Stomach (tissue), 8 donors: ENCODE measurements at regions not wholly inside any gene's neighbourhood (a gene's known extent, or its start where the extent isn't known, plus 50 kb on each side); places are given as distances from the start of the nearest gene placed in this dataset.

Source experiments
- DNase-seq, 2 donors: peaks; one replicate each; pipeline versions ENCODE4 v3.0.0 to v3.0.0-alpha.2; 2013 to 2019
- H3K27ac ChIP-seq, 5 donors: fragments of 200-600 bp in 4 of 5; sonication (generic) in 4 of 5; one replicate each; pipeline ENCODE4 v1.5.1; 2013 to 2019; ENCODE audit warnings: mild to moderate bottlenecking in 1 of 5, moderate library complexity in 1 of 5
- H3K27me3 ChIP-seq, 3 donors: fragments of 200-600 bp; sonication (generic); one replicate each; pipeline ENCODE4 v1.5.1; 2017 to 2019; ENCODE audit warnings: mixed run types in 1 of 3
- H3K36me3 ChIP-seq, 4 donors: fragments of 200-600 bp; sonication (generic); 1 replicate in 3 of 4; 2 replicates in 1 of 4; pipeline ENCODE4 v1.5.1; 2016 to 2019
- H3K4me1 ChIP-seq, 4 donors: fragments of 200-600 bp; sonication (generic); one replicate each; pipeline ENCODE4 v1.5.1; 2016 to 2019
- H3K4me3 ChIP-seq, 4 donors: fragments of 200-600 bp; sonication (generic) in 3 of 4; one replicate each; pipeline ENCODE4 v1.5.1; 2016 to 2019; ENCODE audit warnings: mild to moderate bottlenecking in 1 of 4
- H3K9me3 ChIP-seq, 4 donors: fragments of 200-600 bp; sonication (generic); one replicate each; pipeline ENCODE4 v1.5.1; 2016 to 2019
- EP300 ChIP-seq: sonication (generic); formaldehyde crosslinking; IDR thresholded peaks from one replicate; pipeline ENCODE4 v1.6.1; 2017; ENCODE audit warnings: antibody characterized with exemption
- POLR2A ChIP-seq, 4 donors: fragments of 450-650 bp; IDR thresholded peaks; one replicate each; pipeline ENCODE4 v1.6.1; 2016; ENCODE audit warnings: antibody characterized with exemption in 4 of 4, control low read depth in 2 of 4, mild to moderate bottlenecking in 1 of 4, moderate library complexity in 1 of 4
- POLR2AphosphoS5 ChIP-seq, 3 donors: sonication (generic); formaldehyde crosslinking; IDR thresholded peaks; one replicate each; pipeline ENCODE4 v1.6.1; 2016; ENCODE audit warnings: antibody characterized with exemption in 3 of 3
- WGBS, 5 donors: extraction: QIAGEN DNeasy Blood & Tissue Kit in 3 of 5; methylation state at CpG; one replicate each; pipeline versions ENCODE4 v1.1.5 to v1.1.7; 2013 to 2018; 5-methylcytosine and 5-hydroxymethylcytosine counted together
- intact Hi-C: fragments of 100-400 bp; cut with DNase I; formaldehyde crosslinking; loops from one replicate; pipeline ENCODE4 v1.15.1; 2023; ENCODE audit warnings: low total_unique reads
- TF ChIP-seq, protein P1 (sequence below), 7 experiments: fragments of 450-650 bp in 4 of 7; fragments of 200-600 bp in 3 of 7; sonication (generic) in 3 of 7; IDR thresholded peaks; one replicate each; pipeline ENCODE4 v1.5.1; 2016 to 2019; ENCODE audit warnings: antibody characterized with exemption in 7 of 7, control low read depth in 2 of 7, mild to moderate bottlenecking in 1 of 7
- donor health status: healthy with polysubstance abuse.
- donor health status: Bipolar disorder and iron deficiency.
- donor health status: healthy.

DNA sequence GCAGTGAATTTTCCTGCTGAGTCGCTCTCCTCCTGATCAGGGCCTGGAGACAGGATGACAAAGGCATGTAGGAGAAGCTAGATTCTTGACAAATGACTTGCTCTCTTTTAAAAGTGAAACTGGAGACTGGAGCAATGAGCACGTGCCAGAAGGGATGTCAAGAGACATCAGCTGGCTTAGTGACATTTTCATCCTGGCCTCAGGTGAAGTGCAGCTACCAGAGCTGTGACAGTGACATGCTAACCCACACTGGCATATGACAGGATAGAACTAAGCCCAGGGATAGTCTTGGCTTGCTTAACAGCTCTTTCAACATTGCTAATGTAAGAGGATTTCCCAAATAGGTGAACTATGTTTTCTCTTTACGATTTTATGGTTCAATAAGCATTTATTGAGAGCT is 757.5 kb upstream of the DDX18 start:
- Histone ChIP-seq H3K4me3 (no peak overlapping the region), H3K4me1 (no peaks in the 10 kb centered on the region), H3K9me3 (peaks cover 0 to 24% (median 0%) of the 10 kb centered on the region in 4 donors), H3K36me3 (no peaks in the 10 kb centered on the region), H3K27me3 (no peaks in the 10 kb centered on the region), H3K27ac (no peak overlapping the region)
- TF ChIP-seq, protein P1, sequence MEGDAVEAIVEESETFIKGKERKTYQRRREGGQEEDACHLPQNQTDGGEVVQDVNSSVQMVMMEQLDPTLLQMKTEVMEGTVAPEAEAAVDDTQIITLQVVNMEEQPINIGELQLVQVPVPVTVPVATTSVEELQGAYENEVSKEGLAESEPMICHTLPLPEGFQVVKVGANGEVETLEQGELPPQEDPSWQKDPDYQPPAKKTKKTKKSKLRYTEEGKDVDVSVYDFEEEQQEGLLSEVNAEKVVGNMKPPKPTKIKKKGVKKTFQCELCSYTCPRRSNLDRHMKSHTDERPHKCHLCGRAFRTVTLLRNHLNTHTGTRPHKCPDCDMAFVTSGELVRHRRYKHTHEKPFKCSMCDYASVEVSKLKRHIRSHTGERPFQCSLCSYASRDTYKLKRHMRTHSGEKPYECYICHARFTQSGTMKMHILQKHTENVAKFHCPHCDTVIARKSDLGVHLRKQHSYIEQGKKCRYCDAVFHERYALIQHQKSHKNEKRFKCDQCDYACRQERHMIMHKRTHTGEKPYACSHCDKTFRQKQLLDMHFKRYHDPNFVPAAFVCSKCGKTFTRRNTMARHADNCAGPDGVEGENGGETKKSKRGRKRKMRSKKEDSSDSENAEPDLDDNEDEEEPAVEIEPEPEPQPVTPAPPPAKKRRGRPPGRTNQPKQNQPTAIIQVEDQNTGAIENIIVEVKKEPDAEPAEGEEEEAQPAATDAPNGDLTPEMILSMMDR (IDR thresholded peaks at IDR 0.05) = no peak
- TF ChIP-seq POLR2AphosphoS5 (IDR thresholded peaks at IDR 0.05) = no peak
- no peak for TF ChIP-seq EP300
- TF ChIP-seq POLR2A (IDR thresholded peaks at IDR 0.05) = no peak
- intact Hi-C loops = no loop called here
- WGBS, 5 donors = 60 to 74% (median 65%) methylated on average over 3 of the region's 3 CpGs
- no peak for DNase-seq

DNA sequence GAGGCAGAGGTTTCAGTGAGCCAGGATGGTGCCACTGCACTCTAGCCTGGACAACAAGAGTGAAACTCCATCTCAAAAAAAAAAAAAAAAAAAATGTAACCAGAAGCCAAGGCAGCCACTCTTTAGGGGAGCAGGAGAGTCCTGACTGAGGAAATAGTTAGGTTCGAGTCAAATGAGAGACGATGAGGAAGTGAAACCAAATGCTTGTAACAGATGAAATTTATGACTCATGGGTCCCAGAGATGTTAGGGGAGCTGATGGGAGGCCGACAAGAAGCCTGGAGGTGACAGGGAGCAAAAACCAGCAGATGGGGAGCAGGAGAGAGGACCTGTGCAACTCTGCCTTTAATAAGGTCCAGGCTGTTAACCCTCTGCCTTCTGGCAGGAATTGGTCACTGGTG is 756.1 kb upstream of the DDX18 start:
- no peak for DNase-seq
- H3K9me3 ChIP-seq = peaks cover 0 to 24% (median 0%) of the 10 kb centered on the region in 4 donors
- no peak overlapping the region for H3K27ac ChIP-seq
- H3K27me3 ChIP-seq = no peaks in the 10 kb centered on the region
- no peak for TF ChIP-seq EP300
- TF ChIP-seq, protein P1 (IDR thresholded peaks at IDR 0.05) = no peak
- no peak for TF ChIP-seq POLR2AphosphoS5 (IDR thresholded peaks at IDR 0.05)
- no peak for TF ChIP-seq POLR2A (IDR thresholded peaks at IDR 0.05)
- H3K4me1 ChIP-seq = no peaks in the 10 kb centered on the region
- intact Hi-C loops = no loop called here
- 51 to 72% (median 69%) methylated on average over 3 of the region's 3 CpGs for WGBS, 5 donors
- no peaks in the 10 kb centered on the region for H3K36me3 ChIP-seq
- H3K4me3 ChIP-seq = no peak overlapping the region

DNA sequence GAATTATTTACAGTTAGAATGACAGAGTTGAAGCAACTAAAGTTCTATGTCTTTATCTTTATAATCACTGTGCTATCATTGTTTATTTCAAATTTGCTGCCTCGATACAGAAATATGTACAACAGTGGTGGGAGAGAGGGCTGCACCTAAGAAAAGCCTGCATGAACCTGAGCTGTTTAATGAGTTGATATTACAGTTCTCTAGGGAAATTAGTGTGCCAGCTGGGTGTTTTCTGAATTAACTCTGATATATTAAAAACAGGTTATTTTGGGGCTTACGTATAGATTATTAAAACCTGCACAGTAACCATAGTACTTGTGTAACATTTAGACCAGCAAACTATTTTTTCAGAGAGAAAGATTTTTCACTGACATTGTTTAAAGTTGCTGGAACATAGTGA is 750.5 kb upstream of the DDX18 start:
- intact Hi-C loops = no loop called here
- Histone ChIP-seq H3K9me3 (no peaks in the 10 kb centered on the region), H3K27ac (no peak overlapping the region), H3K4me1 (no peaks in the 10 kb centered on the region), H3K4me3 (no peak overlapping the region), H3K27me3 (no peaks in the 10 kb centered on the region), H3K36me3 (no peaks in the 10 kb centered on the region)
- no peak for DNase-seq
- 28 to 61% (median 56%) methylated on average over 2 of the region's 2 CpGs for WGBS, 5 donors
- TF ChIP-seq POLR2A (IDR thresholded peaks at IDR 0.05) (no peak), EP300 (no peak), POLR2AphosphoS5 (IDR thresholded peaks at IDR 0.05) (no peak)
- TF ChIP-seq, protein P1 (IDR thresholded peaks at IDR 0.05) = no peak

DNA sequence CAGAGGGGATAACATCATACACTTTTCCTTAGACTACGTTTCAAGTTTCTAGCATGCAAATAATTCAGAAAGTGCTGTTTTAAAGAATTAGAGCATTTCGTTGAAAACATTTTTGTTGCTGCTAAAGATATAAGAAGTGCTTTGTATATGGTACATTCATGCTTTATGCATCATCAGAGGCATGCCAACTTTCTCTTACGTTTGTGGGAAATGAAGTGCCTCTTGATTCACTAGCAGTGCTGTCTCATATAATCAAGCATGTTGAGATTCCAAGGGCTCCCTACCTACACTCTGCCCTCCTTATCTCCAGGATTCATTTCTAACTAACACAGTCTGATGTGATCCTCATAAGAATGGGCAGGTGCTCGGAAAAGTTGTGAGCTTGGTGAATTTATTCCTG is 748.6 kb upstream of the DDX18 start:
- no peak overlapping the region for H3K27ac ChIP-seq
- no peaks in the 10 kb centered on the region for H3K36me3 ChIP-seq
- peaks cover 0 to 6% (median 2%) of the 10 kb centered on the region in 4 donors for H3K9me3 ChIP-seq
- no peaks in the 10 kb centered on the region for H3K4me1 ChIP-seq
- intact Hi-C loops = no loop called here
- no peaks in the 10 kb centered on the region for H3K27me3 ChIP-seq
- H3K4me3 ChIP-seq = no peak overlapping the region
- TF ChIP-seq EP300 = no peak
- TF ChIP-seq POLR2A (IDR thresholded peaks at IDR 0.05) = no peak
- TF ChIP-seq, protein P1 (IDR thresholded peaks at IDR 0.05) = no peak
- no peak for TF ChIP-seq POLR2AphosphoS5 (IDR thresholded peaks at IDR 0.05)
- no peak for DNase-seq
- 63 to 85% (median 78%) methylated on average over 4 of the region's 4 CpGs for WGBS, 5 donors
